NCI-H1105 (cell line): ENCODE measurements at regions not wholly inside any gene's neighbourhood (a gene's known extent, or its start where the extent isn't known, plus 50 kb on each side); places are given as distances from the start of the nearest gene placed in this dataset.

Experiments used
- DNase-seq: peaks from one replicate; lab custom pipeline; 2025; lab: John Stamatoyannopoulos, UW

GRCh38 chr10:130560116-130560515, 423.9 kb downstream of the GLRX3 start:
- DNase-seq: no peak

GRCh38 chr10:130560573-130560972, 424.4 kb downstream of the GLRX3 start:
- DNase-seq: no peak

GRCh38 chr10:130561681-130562080, 425.5 kb downstream of the GLRX3 start:
- no peak for DNase-seq

GRCh38 chr10:130567011-130567410, 430.8 kb downstream of the GLRX3 start:
- DNase-seq: no peak

GRCh38 chr10:130567436-130567835, 431.2 kb downstream of the GLRX3 start:
- no peak for DNase-seq

GRCh38 chr10:130568246-130568645, 432.1 kb downstream of the GLRX3 start:
- DNase-seq: no peak

GRCh38 chr10:130570074-130570473, 433.9 kb downstream of the GLRX3 start:
- DNase-seq: no peak

GRCh38 chr10:130571674-130572073, 435.5 kb downstream of the GLRX3 start:
- DNase-seq: no peak

GRCh38 chr10:130573446-130573845, 437.3 kb downstream of the GLRX3 start:
- DNase-seq: no peak

- DNase-seq: no peak
Observed at GRCh38 chr10:130575756-130576285, 439.6 kb downstream of the GLRX3 start.

- no peak for DNase-seq
Observed at GRCh38 chr10:130576427-130576826, 440.2 kb downstream of the GLRX3 start.

GRCh38 chr10:130577039-130577438, 440.8 kb downstream of the GLRX3 start:
- no peak for DNase-seq

GRCh38 chr10:130578532-130579289, 442.5 kb downstream of the GLRX3 start:
- DNase-seq: no peak

GRCh38 chr10:130579913-130580312, 443.7 kb downstream of the GLRX3 start:
- no peak for DNase-seq

GRCh38 chr10:130580975-130581374, 444.8 kb downstream of the GLRX3 start:
- no peak for DNase-seq

GRCh38 chr10:130587718-130588117, 451.5 kb downstream of the GLRX3 start:
- no peak for DNase-seq

GRCh38 chr10:130606001-130606405, 469.8 kb downstream of the GLRX3 start:
- no peak for DNase-seq

- no peak for DNase-seq
Observed at GRCh38 chr10:130607366-130607765, 471.2 kb downstream of the GLRX3 start.

GRCh38 chr10:130611239-130611638, 475.0 kb downstream of the GLRX3 start:
- no peak for DNase-seq

- DNase-seq: no peak
Observed at GRCh38 chr10:130615457-130615856, 479.3 kb downstream of the GLRX3 start.

GRCh38 chr10:130617985-130618384, 481.8 kb downstream of the GLRX3 start:
- DNase-seq: no peak

- DNase-seq: no peak
Observed at GRCh38 chr10:130618647-130619046, 482.5 kb downstream of the GLRX3 start.

- DNase-seq: no peak
Observed at GRCh38 chr10:130621231-130621775, 485.1 kb downstream of the GLRX3 start.
